HL-60 (cell line): ENCODE measurements at regions not wholly inside any gene's neighbourhood (a gene's known extent, or its start where the extent isn't known, plus 50 kb on each side); places are given as distances from the start of the nearest gene placed in this dataset.

ENCODE experiments used
- DNase-seq, 2 experiments: peaks; one replicate each; pipeline ENCODE4 v3.0.0-alpha.2; 2010 to 2020; ENCODE audit warnings: low read depth in 1 of 2, low spot score in 1 of 2
- H3K27ac ChIP-seq: fragments of 250-450 bp; sonication (Bioruptor Pico); replicated peaks from 2 replicates; pipeline ENCODE4 v1.5.1; 2020; ENCODE audit warnings: mild to moderate bottlenecking, moderate library complexity
- H3K27me3 ChIP-seq: fragments of 250-450 bp; sonication (Bioruptor Pico); 2 replicates; pipeline ENCODE4 v1.5.1; 2021; ENCODE audit warnings: mild to moderate bottlenecking, moderate library complexity; ENCODE audit not compliant: insufficient read depth, poor library complexity, severe bottlenecking
- H3K4me3 ChIP-seq: replicated peaks from 2 replicates; pipeline ENCODE4 v1.5.1; 2011; ENCODE audit warnings: mild to moderate bottlenecking, control low read depth, low read length; ENCODE audit not compliant: insufficient read depth
- CTCF ChIP-seq: IDR thresholded peaks from one replicate; pipeline ENCODE4 v1.5.1; 2011; ENCODE audit warnings: low read length, control low read depth, inconsistent platforms; ENCODE audit not compliant: insufficient read depth
- GABPA ChIP-seq: IDR thresholded peaks from 2 replicates; pipeline ENCODE4 v1.6.1; 2012; ENCODE audit warnings: low read depth
- POLR2AphosphoS5 ChIP-seq: IDR thresholded peaks from 2 replicates; pipeline ENCODE4 v1.6.1; 2012; ENCODE audit warnings: low read depth
- REST ChIP-seq: IDR thresholded peaks from 2 replicates; pipeline ENCODE4 v1.6.1; 2012; ENCODE audit warnings: low read depth; ENCODE audit not compliant: insufficient replicate concordance
- SPI1 ChIP-seq: IDR thresholded peaks from 2 replicates; pipeline ENCODE4 v1.6.1; 2012; ENCODE audit warnings: low read depth, mild to moderate bottlenecking, borderline replicate concordance

DNA sequence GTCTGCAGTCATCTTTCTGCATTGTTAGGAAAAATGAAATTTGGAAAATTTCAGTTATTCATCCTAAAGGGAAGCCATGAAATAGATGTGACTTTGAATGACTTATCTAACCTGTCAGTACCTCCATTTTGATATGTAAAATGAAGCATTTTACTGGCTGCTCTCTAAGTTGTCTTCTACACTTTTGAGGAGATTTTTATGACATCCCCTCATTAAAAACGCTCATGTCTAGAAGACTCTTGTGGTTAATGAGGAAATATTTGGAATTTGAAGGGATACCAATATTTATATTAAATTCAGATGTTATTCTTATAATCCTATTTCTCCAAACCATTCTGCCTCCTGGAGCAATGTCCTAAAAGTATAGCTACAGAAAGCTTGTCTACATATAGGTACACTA lies 73.8 kb upstream of the THUMPD2 start:
- TF ChIP-seq CTCF (no peak), REST (no peak), POLR2AphosphoS5 (no peak), GABPA (no peak), SPI1 (no peak)
- H3K27me3 ChIP-seq: peaks cover 5% of the 10 kb centered on the region
- no peak for DNase-seq
- H3K4me3 ChIP-seq: no peak overlapping the region
- no peak overlapping the region for H3K27ac ChIP-seq

DNA sequence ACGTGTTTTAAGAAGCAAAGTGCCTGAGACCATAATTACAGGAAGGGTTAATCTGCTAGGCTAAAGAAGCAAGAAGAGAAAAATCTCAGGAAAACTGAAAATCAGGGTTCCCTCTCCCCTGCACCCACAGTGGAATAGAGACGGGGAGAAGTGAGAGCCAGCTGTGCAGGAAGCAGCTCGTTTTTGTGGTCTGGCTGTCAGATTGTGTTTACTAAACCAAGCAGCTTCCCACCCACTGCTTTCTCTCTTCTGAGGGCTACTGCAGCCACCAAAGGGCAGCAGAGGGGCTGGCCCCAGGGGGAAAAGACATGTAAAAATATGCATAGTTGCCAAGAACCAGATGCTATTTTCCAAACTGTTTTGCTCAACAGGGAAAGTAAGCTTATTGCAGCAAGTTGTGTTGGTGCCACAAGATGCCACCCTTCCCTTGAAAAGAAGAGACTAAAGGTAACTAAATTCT lies 72.6 kb upstream of the THUMPD2 start:
- peak in 1 of 2 experiments; percentile 12 for DNase-seq

GRCh38 chr2:39851251-39851650 lies 72.2 kb upstream of the THUMPD2 start:
- DNase-seq: no peak

More for the DNA sequence above, 72.6 kb upstream of the THUMPD2 start:
- Histone ChIP-seq H3K27ac (no peak overlapping the region), H3K4me3 (no peak overlapping the region), H3K27me3 (peaks cover 4% of the 10 kb centered on the region)
- TF ChIP-seq CTCF (no peak), POLR2AphosphoS5 (0 out of 2 replicates have a peak, but pooled peaks have one; percentile 19)

More at GRCh38 chr2:39851251-39851650, 72.2 kb upstream of the THUMPD2 start:
- peaks cover 2% of the 10 kb centered on the region for H3K27me3 ChIP-seq
- TF ChIP-seq REST (no peak), POLR2AphosphoS5 (no peak), GABPA (no peak), SPI1 (no peak), CTCF (no peak)
- no peak overlapping the region for H3K27ac ChIP-seq
- H3K4me3 ChIP-seq: no peak overlapping the region
